ENCODE measurements at regions not wholly inside any gene's neighbourhood (a gene's known extent, or its start where the extent isn't known, plus 50 kb on each side); places are given as distances from the start of the nearest gene placed in this dataset.
"Not testable (repeated sequence)": the region's sequence is repeated elsewhere in the genome, so short reads cannot be mapped to it uniquely, and the experiment has no call there.

GRCh38 chr10:65769828-65770227 is 1156.0 kb upstream of the LRRTM3 start:
- no peak for DNase-seq

GRCh38 chr10:65778753-65779152 is 1147.1 kb upstream of the LRRTM3 start:
- DNase-seq = no peak

DNA sequence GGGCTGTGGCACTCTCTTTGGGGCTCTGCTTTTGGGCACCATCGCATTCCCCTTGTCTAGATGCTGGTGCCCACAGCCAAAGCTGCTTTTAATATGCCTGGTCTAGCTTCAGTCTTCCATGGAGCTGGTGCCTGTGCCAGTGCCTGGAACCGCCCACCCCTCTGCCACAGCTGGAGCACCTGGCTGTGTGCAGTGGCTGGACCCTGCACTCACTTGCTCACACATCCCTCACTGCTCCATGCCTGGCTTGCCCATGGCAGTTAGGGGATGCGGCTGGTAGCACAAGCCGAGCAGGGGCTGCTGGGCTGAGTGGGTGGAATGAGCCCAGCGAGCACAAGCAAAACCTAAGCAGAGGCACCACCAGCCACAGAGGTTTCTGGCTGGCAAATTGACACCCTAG is 1145.9 kb upstream of the LRRTM3 start:
- no peak for DNase-seq

GRCh38 chr10:65786279-65786678 is 1139.6 kb upstream of the LRRTM3 start:
- no peak for DNase-seq

DNA sequence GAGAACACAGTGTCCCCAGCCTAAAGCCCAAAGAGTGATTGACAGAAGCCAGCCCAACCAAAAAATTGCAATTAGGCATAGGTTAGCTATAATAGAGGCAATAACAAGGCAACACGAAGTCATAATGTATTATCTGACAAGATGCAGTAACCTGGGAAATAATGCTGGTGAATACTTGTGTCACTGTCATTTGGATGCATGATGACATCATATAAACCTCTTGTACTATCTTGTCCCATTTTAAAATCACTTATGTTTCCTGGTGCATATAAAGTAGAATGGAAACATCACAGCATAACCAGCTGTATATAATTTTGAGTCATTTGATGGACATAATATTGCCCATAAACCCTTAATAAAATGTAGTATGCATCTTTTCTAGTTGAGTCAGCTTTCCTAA is 1138.3 kb upstream of the LRRTM3 start:
- no peak for DNase-seq

GRCh38 chr10:65788271-65788670 is 1137.6 kb upstream of the LRRTM3 start:
- DNase-seq = no peak

DNA sequence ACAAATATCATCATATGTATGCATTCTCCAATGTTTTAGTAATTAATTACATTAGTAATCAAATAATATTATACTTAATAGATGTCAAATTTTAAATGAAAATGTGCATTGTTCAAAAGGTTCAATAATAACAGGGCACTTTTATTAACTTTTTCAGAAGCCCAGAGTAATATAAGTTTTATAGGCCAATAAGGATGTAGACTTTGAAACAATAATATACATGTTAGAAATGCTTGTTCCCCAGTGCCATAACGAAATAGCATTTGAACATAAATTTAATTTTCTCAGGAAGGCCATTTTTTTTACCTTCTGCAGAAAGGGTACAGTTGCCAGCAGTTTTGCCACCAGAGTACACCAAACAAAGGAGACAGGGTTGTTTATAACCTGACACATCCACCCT is 1133.9 kb upstream of the LRRTM3 start:
- DNase-seq = no peak

GRCh38 chr10:65793738-65794425 is 1132.0 kb upstream of the LRRTM3 start:
- no peak for DNase-seq

GRCh38 chr10:65794861-65795260 is 1131.0 kb upstream of the LRRTM3 start:
- not testable (repeated sequence) for DNase-seq

GRCh38 chr10:65796472-65796871 is 1129.4 kb upstream of the LRRTM3 start:
- DNase-seq = no peak

- DNase-seq = no peak
Observed at GRCh38 chr10:65798133-65798532, 1127.7 kb upstream of the LRRTM3 start.

DNA sequence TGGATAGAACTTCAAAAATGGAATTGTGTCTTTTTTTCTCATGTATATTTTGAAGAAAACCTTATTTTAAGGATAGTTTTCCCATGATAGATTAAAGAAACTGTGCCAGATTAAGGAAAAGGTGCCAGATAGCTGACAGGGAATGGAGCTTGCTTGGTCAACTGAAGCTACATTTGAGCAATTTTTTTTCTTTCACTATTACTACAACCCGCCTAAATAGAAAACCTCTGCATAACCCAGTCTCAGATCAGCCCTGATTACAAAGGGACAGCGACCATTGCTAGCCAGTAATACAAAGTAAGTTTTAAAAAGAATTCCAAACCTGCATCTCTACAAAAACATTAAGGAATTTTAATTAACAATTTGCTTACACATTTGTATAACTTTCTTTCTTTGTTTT is 1123.4 kb upstream of the LRRTM3 start:
- DNase-seq = no peak

GRCh38 chr10:65805511-65805910 is 1120.3 kb upstream of the LRRTM3 start:
- no peak for DNase-seq

DNA sequence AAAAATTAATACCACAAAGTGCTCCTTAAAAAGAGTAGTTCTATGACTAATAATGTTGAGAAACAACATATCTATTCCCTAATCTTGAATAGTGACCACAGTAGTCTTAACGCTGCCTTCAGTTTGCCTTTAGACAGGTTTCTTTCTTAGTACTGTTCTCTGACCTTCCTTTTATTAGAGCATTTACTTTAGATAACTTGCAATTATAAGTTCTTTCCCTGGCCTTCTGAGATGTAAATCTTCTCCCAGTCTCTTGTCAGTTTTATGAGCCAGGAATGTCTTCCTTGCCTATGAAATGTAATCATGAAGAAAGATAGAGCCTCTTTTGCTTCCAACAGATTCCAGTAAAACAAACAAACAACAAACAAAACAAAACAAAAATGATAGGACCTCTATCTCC is 1119.8 kb upstream of the LRRTM3 start:
- DNase-seq = no peak

GRCh38 chr10:65808687-65809333 is 1117.0 kb upstream of the LRRTM3 start:
- DNase-seq = no peak

- DNase-seq = no peak
Observed at GRCh38 chr10:65811931-65812525, 1113.8 kb upstream of the LRRTM3 start.

DNA sequence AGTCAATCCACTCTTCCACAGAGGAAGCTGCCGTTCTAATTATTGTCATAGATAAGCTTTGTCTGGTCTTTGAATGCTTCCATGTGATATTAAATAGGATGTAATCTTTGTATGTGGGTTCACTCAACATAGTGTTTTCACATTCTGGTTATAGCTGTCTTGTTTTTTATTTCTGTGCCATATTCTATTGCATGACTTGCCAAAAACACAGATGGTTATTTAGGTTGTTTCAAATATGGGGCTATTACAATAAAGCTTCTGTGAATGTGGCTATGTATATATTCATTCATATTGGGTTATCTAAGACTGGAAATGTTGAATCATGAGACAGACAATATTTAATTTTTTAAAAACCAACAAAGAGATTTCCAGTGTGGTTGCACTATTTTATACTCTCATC is 1109.3 kb upstream of the LRRTM3 start:
- DNase-seq = no peak

GRCh38 chr10:65818990-65819389 is 1106.8 kb upstream of the LRRTM3 start:
- DNase-seq = no peak

DNA sequence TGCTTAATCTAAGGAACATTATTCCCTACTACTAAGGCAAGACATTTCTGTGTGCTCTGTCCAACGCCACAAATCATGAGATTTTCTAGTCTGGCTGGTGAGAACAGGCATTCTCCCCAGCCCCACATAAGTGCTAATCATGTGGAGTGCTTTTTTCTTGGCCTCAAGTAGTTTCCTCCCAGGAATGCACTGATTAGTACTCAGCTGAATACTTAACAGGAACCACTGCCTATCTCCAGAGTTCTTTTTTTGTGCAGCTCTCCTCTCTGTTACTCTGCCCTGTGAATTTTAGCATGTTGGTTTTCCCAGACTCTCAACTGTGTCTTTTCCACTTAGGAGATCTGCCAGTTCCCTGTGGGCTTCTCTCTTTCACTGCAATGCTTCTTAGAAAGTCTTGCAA is 1098.5 kb upstream of the LRRTM3 start:
- DNase-seq = no peak

DNA sequence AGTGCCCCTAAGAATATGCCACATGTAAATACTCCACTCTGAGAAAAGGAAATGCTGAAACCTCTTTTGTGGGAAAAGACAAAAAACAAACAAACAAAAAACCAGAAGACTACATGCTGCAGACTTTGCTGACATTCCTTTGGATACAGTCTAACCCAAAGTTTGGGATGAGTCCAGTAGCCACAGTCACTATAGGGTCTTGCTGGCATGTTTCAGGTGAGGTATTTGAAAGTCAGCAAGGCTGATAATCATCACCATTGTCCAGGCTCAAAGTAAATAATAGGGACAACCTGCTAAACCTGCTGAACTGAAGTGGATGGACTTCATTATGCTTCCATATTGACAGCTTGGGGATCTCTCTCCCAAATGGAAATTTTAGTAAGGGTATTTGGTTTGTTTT is 1087.0 kb upstream of the LRRTM3 start:
- DNase-seq = no peak

DNA sequence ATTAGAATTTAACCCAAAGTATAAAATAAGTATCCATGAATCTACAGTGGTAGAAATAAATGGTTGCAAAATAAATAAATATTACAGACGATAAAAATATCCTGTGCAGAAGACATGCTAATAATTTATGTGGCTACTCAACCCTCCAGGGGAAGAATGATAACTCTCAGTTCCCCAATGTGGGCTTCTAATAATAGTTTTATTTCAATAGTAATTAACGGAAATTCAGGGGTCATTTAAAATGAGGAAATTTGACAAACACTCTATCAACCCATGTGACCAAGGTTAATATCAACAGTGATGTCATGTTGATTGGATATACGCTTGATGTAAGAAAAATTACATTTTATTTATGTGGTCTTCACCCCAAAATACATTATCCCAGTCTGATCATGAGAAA is 1082.6 kb upstream of the LRRTM3 start:
- DNase-seq = no peak

DNA sequence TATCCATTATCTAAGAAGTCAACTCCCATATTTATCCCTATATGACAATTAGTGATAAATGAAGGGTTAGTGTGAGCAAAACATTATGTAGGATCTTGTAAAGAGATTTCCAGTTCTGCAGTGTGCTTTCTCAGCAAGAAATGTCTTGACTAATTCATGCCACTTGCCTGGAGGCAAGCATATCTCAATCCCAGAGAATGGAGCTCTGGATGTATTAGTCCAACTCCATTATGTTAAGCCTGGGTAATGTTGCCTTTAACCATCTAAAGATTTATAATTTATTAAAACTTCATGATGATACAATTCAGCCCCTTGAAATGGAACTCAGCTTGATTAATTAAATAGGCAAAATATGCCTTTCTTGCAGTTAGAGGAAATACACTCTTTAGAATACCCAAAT is 1079.9 kb upstream of the LRRTM3 start:
- DNase-seq = no peak

DNA sequence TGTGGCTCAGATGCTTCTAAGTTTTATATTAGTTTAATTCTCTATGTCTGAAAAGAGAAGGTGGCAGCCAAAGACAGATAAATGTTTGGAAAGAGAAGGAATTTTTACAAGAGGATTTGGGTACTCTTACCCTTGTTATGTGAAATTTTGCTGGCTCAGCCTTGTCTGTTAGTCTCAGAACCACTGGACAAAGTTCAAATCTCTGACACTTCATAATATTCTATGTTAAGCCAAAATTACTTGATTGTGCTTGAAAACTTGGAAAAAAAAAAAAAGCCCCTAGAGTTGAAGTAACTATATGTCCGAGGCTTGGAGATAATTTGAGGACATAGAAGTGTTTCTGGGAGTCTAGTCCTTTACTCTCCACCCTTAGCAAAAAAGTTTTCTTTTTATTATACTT is 1079.3 kb upstream of the LRRTM3 start:
- no peak for DNase-seq

- no peak for DNase-seq
Observed at GRCh38 chr10:65846949-65847348, 1078.9 kb upstream of the LRRTM3 start.
